Body of pancreas (tissue), 4 donors: ENCODE measurements at regions not wholly inside any gene's neighbourhood (a gene's known extent, or its start where the extent isn't known, plus 50 kb on each side); places are given as distances from the start of the nearest gene placed in this dataset.

Source experiments
- ATAC-seq: fragments of 150-250 bp; one replicate; pipeline ENCODE4 v1.9.1; 2016
- DNase-seq, 4 donors: peaks; one replicate each; pipeline ENCODE4 v3.0.0-alpha.2; 2019
- H3K27ac ChIP-seq, 4 donors: fragments of 200-600 bp; sonication (generic); 1 replicate in 3 of 4; 2 replicates in 1 of 4; pipeline versions ENCODE4 v1.5.1 to v1.6.1; 2016 to 2019; ENCODE audit warnings: mild to moderate bottlenecking in 1 of 4, mixed read lengths in 1 of 4, moderate library complexity in 1 of 4
- H3K27me3 ChIP-seq, 2 donors: fragments of 200-600 bp; sonication (generic); one replicate each; pipeline ENCODE4 v1.6.0; 2016; ENCODE audit warnings: mild to moderate bottlenecking in 1 of 2
- H3K36me3 ChIP-seq, 2 donors: fragments of 200-600 bp; sonication (generic); replicated peaks in 1 of 2; 2 replicates each; pipeline ENCODE4 v1.5.1; 2016; ENCODE audit warnings: low read depth in 2 of 2; ENCODE audit not compliant: insufficient read depth in 1 of 2
- H3K4me1 ChIP-seq: fragments of 200-600 bp; sonication (generic); one replicate; pipeline ENCODE4 v1.6.0; 2016
- H3K4me3 ChIP-seq, 2 donors: fragments of 200-600 bp; sonication (generic); 1 replicate in 1 of 2; 2 replicates in 1 of 2; pipeline ENCODE4 v1.5.1; 2016 to 2019
- H3K9me3 ChIP-seq, 3 donors: fragments of 200-600 bp; sonication (generic); 1 replicate in 2 of 3; 2 replicates in 1 of 3; pipeline ENCODE4 v1.5.1; 2016
- POLR2A ChIP-seq, 3 donors: fragments of 450-650 bp; IDR thresholded peaks; one replicate each; pipeline ENCODE4 v1.6.1; 2016; ENCODE audit warnings: antibody characterized with exemption in 3 of 3, mild to moderate bottlenecking in 2 of 3
- WGBS, 2 donors: methylation state at CpG; one replicate each; pipeline ENCODE4 v1.1.5; 2017; 5-methylcytosine and 5-hydroxymethylcytosine counted together
- intact Hi-C: fragments of 100-400 bp; cut with DNase I; formaldehyde crosslinking; loops from one replicate; pipeline ENCODE4 v1.15.1; 2023
- TF ChIP-seq, protein P1 (sequence below), 7 experiments: fragments of 450-650 bp in 4 of 7; fragments of 200-600 bp in 3 of 7; sonication (generic) in 3 of 7; IDR thresholded peaks; one replicate each; pipeline ENCODE4 v1.5.1; 2016 to 2019; ENCODE audit warnings: antibody characterized with exemption in 7 of 7

DNA sequence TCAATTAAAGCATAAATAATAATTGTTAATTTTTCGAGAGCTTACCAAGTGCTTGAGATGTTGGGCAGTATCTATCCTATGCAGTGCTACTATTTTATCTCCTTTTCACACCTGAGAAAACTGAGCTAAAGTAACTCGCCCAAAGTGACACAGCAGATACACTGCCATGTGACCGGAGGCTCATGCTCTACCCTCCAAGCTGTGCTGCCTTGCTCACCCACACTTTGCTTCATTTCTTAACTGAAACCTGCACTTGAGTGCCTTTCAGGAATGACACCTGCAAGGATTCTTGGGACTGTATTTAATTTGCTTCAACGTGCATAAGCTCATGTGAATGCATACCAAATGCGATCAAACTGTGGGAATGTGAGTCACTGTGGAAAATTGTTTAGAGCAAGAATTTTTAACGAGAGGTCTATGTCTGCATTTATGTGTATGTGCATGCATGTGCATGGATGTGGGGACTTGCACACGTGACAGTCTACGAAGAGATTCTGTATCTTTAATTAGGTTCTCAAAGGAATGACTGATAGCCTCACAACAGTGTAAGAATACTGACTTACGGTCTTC lies 119.2 kb downstream of the ADCYAP1R1 start:
- DNase-seq (no peak), ATAC-seq (no peak)
- no peak for TF ChIP-seq POLR2A (IDR thresholded peaks at IDR 0.05)
- TF ChIP-seq, protein P1, sequence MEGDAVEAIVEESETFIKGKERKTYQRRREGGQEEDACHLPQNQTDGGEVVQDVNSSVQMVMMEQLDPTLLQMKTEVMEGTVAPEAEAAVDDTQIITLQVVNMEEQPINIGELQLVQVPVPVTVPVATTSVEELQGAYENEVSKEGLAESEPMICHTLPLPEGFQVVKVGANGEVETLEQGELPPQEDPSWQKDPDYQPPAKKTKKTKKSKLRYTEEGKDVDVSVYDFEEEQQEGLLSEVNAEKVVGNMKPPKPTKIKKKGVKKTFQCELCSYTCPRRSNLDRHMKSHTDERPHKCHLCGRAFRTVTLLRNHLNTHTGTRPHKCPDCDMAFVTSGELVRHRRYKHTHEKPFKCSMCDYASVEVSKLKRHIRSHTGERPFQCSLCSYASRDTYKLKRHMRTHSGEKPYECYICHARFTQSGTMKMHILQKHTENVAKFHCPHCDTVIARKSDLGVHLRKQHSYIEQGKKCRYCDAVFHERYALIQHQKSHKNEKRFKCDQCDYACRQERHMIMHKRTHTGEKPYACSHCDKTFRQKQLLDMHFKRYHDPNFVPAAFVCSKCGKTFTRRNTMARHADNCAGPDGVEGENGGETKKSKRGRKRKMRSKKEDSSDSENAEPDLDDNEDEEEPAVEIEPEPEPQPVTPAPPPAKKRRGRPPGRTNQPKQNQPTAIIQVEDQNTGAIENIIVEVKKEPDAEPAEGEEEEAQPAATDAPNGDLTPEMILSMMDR (IDR thresholded peaks at IDR 0.05): no peak
- Histone ChIP-seq H3K27me3 (no peaks in the 10 kb centered on the region), H3K9me3 (no peaks in the 10 kb centered on the region), H3K36me3 (no peaks in the 10 kb centered on the region), H3K4me1 (no peaks in the 10 kb centered on the region), H3K4me3 (no peak overlapping the region), H3K27ac (no peak overlapping the region)
- 59 to 62% methylated on average over 9 of the region's 9 CpGs for WGBS, 2 donors
- intact Hi-C loops: no loop called here
